ENCODE measurements at regions not wholly inside any gene's neighbourhood (a gene's known extent, or its start where the extent isn't known, plus 50 kb on each side); places are given as distances from the start of the nearest gene placed in this dataset.

DNA sequence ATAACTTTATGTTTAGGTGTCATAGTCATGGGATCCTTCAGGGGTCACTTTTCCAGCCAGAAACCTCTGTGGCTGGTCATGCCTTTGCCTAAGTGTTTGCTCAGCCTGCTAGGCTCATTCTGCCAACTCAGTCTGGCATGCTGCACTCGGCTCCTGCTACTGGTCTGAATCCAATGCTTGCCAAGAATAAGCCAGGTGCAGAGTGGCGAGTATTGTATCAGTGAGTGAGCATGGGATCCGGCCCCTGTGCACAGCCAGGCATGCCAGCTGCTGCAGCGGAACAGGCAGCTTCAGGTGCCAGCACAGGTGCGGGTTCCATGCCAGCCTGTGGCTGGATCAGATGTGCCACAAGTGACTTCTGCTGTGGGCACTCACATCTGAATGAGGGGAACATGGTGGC, 1269.3 kb upstream of the CNTN5 start:
- no peak for DNase-seq (ENCODE audit: low spot score)
- Histone ChIP-seq H3K27me3 (ENCODE audit: control insufficient read depth in 4 of 4, insufficient read depth in 4 of 4, low read length in 3 of 4) (no peaks in the 10 kb centered on the region), H3K9ac (ENCODE audit: low read depth in 1 of 2, low read length in 2 of 2) (no peak overlapping the region), H3K4me1 (ENCODE audit: control insufficient read depth in 4 of 4, insufficient read depth in 4 of 4, low read length in 3 of 4) (no peaks in the 10 kb centered on the region), H3K36me3 (ENCODE audit: control insufficient read depth in 4 of 4, insufficient read depth in 3 of 4, low read depth in 1 of 4, low read length in 3 of 4) (no peaks in the 10 kb centered on the region), H3K9me3 (ENCODE audit: control insufficient read depth in 4 of 4, low read length in 3 of 4) (peaks cover 0 to 5% (median 3%) of the 10 kb centered on the region in 4 donors), H3K27ac (ENCODE audit: low read depth in 1 of 2, low read length in 2 of 2) (no peak overlapping the region), H3K4me3 (ENCODE audit: low read depth in 1 of 3, low read length in 3 of 3) (no peak overlapping the region)
- 73% methylated on average over 5 of the region's 5 CpGs for whole genome bisulfite sequencing
- TF ChIP-seq, protein P1, sequence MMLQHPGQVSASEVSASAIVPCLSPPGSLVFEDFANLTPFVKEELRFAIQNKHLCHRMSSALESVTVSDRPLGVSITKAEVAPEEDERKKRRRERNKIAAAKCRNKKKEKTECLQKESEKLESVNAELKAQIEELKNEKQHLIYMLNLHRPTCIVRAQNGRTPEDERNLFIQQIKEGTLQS (IDR thresholded peaks at IDR 0.05): no peak

DNA sequence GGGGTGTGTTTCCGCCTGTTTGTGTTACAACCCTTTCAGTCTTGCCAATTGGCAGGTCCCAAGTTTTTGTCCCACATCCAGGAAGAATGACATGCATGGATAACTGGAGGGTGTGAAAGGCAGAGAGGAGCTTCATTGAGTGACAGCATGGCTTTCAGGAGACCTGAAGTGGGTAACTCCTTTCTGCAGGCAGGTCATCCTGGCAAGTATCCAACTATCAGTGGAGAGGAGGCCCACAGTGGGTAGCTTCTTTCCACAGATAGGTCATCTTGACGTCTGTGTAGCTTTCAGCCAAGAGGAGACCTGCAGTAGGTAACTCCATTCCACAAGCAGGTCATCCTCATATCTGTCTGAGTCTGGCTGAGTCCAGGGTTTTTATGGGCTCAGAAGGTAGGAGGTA, 1268.8 kb upstream of the CNTN5 start:
- TF ChIP-seq, protein P1 (IDR thresholded peaks at IDR 0.05): no peak
- TF ChIP-seq, protein P2, sequence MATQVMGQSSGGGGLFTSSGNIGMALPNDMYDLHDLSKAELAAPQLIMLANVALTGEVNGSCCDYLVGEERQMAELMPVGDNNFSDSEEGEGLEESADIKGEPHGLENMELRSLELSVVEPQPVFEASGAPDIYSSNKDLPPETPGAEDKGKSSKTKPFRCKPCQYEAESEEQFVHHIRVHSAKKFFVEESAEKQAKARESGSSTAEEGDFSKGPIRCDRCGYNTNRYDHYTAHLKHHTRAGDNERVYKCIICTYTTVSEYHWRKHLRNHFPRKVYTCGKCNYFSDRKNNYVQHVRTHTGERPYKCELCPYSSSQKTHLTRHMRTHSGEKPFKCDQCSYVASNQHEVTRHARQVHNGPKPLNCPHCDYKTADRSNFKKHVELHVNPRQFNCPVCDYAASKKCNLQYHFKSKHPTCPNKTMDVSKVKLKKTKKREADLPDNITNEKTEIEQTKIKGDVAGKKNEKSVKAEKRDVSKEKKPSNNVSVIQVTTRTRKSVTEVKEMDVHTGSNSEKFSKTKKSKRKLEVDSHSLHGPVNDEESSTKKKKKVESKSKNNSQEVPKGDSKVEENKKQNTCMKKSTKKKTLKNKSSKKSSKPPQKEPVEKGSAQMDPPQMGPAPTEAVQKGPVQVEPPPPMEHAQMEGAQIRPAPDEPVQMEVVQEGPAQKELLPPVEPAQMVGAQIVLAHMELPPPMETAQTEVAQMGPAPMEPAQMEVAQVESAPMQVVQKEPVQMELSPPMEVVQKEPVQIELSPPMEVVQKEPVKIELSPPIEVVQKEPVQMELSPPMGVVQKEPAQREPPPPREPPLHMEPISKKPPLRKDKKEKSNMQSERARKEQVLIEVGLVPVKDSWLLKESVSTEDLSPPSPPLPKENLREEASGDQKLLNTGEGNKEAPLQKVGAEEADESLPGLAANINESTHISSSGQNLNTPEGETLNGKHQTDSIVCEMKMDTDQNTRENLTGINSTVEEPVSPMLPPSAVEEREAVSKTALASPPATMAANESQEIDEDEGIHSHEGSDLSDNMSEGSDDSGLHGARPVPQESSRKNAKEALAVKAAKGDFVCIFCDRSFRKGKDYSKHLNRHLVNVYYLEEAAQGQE (IDR thresholded peaks at IDR 0.05): no peak
- no peak for TF ChIP-seq EGR1 (IDR thresholded peaks at IDR 0.05; ENCODE audit: low read depth in 2 of 2)

DNA sequence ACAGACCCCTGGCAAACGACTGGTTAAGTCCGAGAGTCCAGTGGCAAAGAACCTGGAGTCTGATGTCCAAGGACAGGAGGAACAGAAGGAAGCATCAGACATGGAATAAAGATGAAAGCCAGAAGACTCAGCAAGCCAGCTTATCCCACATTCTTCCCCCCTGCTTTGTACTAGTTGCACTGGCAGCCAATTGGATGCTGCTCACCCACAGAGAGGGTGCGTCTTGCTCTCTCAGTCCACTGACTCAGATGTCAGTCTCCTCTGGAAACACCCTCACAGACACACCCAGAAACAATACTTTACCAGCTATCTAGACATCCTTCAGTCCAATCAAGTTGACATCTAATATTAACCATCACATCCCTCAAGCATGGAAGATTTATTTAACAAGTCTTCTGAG, 1265.8 kb upstream of the CNTN5 start:
- no peaks in the 10 kb centered on the region for H3K27me3 ChIP-seq (ENCODE audit: control insufficient read depth in 4 of 4, insufficient read depth in 4 of 4, low read length in 3 of 4)
- no peaks in the 10 kb centered on the region for H3K36me3 ChIP-seq (ENCODE audit: control insufficient read depth in 4 of 4, insufficient read depth in 3 of 4, low read depth in 1 of 4, low read length in 3 of 4)
- no peak overlapping the region for H3K9ac ChIP-seq (ENCODE audit: low read depth in 1 of 2, low read length in 2 of 2)
- 60% methylated on average over 3 of the region's 3 CpGs for WGBS
- no peak overlapping the region for H3K27ac ChIP-seq (ENCODE audit: low read depth in 1 of 2, low read length in 2 of 2)
- DNase-seq (ENCODE audit: low spot score): no peak
- H3K4me3 ChIP-seq (ENCODE audit: low read depth in 1 of 3, low read length in 3 of 3): no peak overlapping the region
- peaks cover 0 to 5% (median 3%) of the 10 kb centered on the region in 4 donors for H3K9me3 ChIP-seq (ENCODE audit: control insufficient read depth in 4 of 4, low read length in 3 of 4)
- H3K4me1 ChIP-seq (ENCODE audit: control insufficient read depth in 4 of 4, insufficient read depth in 4 of 4, low read length in 3 of 4): no peaks in the 10 kb centered on the region
- TF ChIP-seq FOXA2 (IDR thresholded peaks at IDR 0.05) (no peak), EGR1 (IDR thresholded peaks at IDR 0.05; ENCODE audit: low read depth in 2 of 2) (no peak), HNF4G (IDR thresholded peaks at IDR 0.05) (no peak), HNF4A (conservative IDR thresholded peaks at IDR 0.05) (no peak), FOXA1 (IDR thresholded peaks at IDR 0.05) (no peak), GABPA (IDR thresholded peaks at IDR 0.05 in 1 of 2, conservative IDR thresholded peaks at IDR 0.05 in 1 of 2) (no peak), SP1 (IDR thresholded peaks at IDR 0.05) (no peak), RXRA (IDR thresholded peaks at IDR 0.05) (no peak), TAF1 (conservative IDR thresholded peaks at IDR 0.05) (no peak), RAD21 (IDR thresholded peaks at IDR 0.05) (no peak)
- TF ChIP-seq, protein P3, sequence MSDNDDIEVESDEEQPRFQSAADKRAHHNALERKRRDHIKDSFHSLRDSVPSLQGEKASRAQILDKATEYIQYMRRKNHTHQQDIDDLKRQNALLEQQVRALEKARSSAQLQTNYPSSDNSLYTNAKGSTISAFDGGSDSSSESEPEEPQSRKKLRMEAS (IDR thresholded peaks at IDR 0.05): no peak
- TF ChIP-seq, protein P4, sequence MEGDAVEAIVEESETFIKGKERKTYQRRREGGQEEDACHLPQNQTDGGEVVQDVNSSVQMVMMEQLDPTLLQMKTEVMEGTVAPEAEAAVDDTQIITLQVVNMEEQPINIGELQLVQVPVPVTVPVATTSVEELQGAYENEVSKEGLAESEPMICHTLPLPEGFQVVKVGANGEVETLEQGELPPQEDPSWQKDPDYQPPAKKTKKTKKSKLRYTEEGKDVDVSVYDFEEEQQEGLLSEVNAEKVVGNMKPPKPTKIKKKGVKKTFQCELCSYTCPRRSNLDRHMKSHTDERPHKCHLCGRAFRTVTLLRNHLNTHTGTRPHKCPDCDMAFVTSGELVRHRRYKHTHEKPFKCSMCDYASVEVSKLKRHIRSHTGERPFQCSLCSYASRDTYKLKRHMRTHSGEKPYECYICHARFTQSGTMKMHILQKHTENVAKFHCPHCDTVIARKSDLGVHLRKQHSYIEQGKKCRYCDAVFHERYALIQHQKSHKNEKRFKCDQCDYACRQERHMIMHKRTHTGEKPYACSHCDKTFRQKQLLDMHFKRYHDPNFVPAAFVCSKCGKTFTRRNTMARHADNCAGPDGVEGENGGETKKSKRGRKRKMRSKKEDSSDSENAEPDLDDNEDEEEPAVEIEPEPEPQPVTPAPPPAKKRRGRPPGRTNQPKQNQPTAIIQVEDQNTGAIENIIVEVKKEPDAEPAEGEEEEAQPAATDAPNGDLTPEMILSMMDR (IDR thresholded peaks at IDR 0.05; ENCODE audit: low read depth, low read length, missing input control): no peak
- TF ChIP-seq, protein P5, sequence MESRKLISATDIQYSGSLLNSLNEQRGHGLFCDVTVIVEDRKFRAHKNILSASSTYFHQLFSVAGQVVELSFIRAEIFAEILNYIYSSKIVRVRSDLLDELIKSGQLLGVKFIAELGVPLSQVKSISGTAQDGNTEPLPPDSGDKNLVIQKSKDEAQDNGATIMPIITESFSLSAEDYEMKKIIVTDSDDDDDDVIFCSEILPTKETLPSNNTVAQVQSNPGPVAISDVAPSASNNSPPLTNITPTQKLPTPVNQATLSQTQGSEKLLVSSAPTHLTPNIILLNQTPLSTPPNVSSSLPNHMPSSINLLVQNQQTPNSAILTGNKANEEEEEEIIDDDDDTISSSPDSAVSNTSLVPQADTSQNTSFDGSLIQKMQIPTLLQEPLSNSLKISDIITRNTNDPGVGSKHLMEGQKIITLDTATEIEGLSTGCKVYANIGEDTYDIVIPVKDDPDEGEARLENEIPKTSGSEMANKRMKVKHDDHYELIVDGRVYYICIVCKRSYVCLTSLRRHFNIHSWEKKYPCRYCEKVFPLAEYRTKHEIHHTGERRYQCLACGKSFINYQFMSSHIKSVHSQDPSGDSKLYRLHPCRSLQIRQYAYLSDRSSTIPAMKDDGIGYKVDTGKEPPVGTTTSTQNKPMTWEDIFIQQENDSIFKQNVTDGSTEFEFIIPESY (IDR thresholded peaks at IDR 0.05): no peak
- TF ChIP-seq, protein P1 (IDR thresholded peaks at IDR 0.05): no peak
- TF ChIP-seq, protein P2 (IDR thresholded peaks at IDR 0.05): no peak

More for the DNA sequence above, 1268.8 kb upstream of the CNTN5 start:
- Histone ChIP-seq H3K27ac (ENCODE audit: low read depth in 1 of 2, low read length in 2 of 2) (no peak overlapping the region), H3K4me1 (ENCODE audit: control insufficient read depth in 4 of 4, insufficient read depth in 4 of 4, low read length in 3 of 4) (no peaks in the 10 kb centered on the region), H3K36me3 (ENCODE audit: control insufficient read depth in 4 of 4, insufficient read depth in 3 of 4, low read depth in 1 of 4, low read length in 3 of 4) (no peaks in the 10 kb centered on the region), H3K27me3 (ENCODE audit: control insufficient read depth in 4 of 4, insufficient read depth in 4 of 4, low read length in 3 of 4) (no peaks in the 10 kb centered on the region), H3K9me3 (ENCODE audit: control insufficient read depth in 4 of 4, low read length in 3 of 4) (peaks cover 0 to 5% (median 3%) of the 10 kb centered on the region in 4 donors), H3K4me3 (ENCODE audit: low read depth in 1 of 3, low read length in 3 of 3) (no peak overlapping the region), H3K9ac (ENCODE audit: low read depth in 1 of 2, low read length in 2 of 2) (no peak overlapping the region)
- 79% methylated on average over 2 of the region's 2 CpGs for WGBS
- no peak for DNase-seq (ENCODE audit: low spot score)
